ENCODE measurements at regions not wholly inside any gene's neighbourhood (a gene's known extent, or its start where the extent isn't known, plus 50 kb on each side); places are given as distances from the start of the nearest gene placed in this dataset.

DNA sequence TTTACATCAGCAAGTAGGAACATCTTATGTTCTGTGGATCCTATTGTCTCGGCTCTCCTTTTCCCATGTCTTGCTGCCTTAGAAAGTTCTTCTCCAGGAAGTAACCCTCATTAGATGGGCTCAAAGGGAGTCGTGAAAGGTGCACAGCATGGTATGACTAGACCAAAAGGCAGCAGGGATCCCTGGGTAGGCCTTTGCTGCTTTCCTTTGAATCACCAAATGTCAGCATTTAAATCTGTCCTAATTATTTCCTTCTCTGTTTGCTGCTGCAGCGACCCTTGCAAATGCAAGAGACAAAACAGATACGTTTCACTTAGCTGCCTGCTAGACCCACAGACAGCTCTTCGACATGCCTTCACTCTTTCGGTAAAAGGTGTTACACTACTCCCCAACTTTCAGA, 218.4 kb downstream of the ACTL7B start:
- H3K4me2 ChIP-seq (ENCODE audit: low read length), result no peak overlapping the region
- no peaks in the 10 kb centered on the region for H3K27me3 ChIP-seq (ENCODE audit: insufficient read depth, low read length)
- H3K9me3 ChIP-seq (ENCODE audit: control insufficient read depth in 1 of 2, insufficient read depth in 1 of 2, low read depth in 1 of 2, low read length in 2 of 2), result no peaks in the 10 kb centered on the region
- TF ChIP-seq EGR1 (IDR thresholded peaks at IDR 0.05; ENCODE audit: low read depth) (no peak), ELF1 (IDR thresholded peaks at IDR 0.05; ENCODE audit: borderline replicate concordance, low read depth) (no peak)
- no TSS peak for BruUV-seq (replicated peaks)
- no peaks in the 10 kb centered on the region for H3K36me3 ChIP-seq (ENCODE audit: control insufficient read depth in 1 of 2, insufficient read depth in 2 of 2, low read length in 2 of 2)
- H3K79me2 ChIP-seq (ENCODE audit: insufficient read depth, low read length), result no peaks in the 10 kb centered on the region
- ChIA-PET POLR2A (no interaction called here), RAD21 (ENCODE audit: low non-redundant PET in 1 of 2, low total read pairs in 2 of 2, uncharacterized antibody in 2 of 2, unreplicated experiment in 2 of 2) (no interaction called here), CTCF (no interaction called here)
- no peaks in the 10 kb centered on the region for H3K9me2 ChIP-seq (ENCODE audit: insufficient read depth)
- no peak overlapping the region for H3K4me3 ChIP-seq (replicated peaks in 1 of 2; ENCODE audit: low read depth in 1 of 2, low read length in 2 of 2)
- DNase-seq (ENCODE audit: low read depth, low spot score) (no peak), ATAC-seq (no peak)
- H3K27ac ChIP-seq (ENCODE audit: low read depth, low read length), result no peak overlapping the region
- no peaks in the 10 kb centered on the region for H4K20me1 ChIP-seq (ENCODE audit: insufficient read depth)
- peaks cover 11 to 23% of the 10 kb centered on the region in 2 experiments; a peak in 3 of 4 replicates for H3K4me1 ChIP-seq (ENCODE audit: control insufficient read depth in 1 of 2, insufficient read depth in 2 of 2, low read length in 2 of 2)
- no peak overlapping the region for H2AFZ ChIP-seq (ENCODE audit: low read depth, low read length, poor library complexity, severe bottlenecking)
- intact Hi-C loops (cut with micrococcal nuclease), result no loop called here
- no peak overlapping the region for H3K9ac ChIP-seq (ENCODE audit: low read length)

DNA sequence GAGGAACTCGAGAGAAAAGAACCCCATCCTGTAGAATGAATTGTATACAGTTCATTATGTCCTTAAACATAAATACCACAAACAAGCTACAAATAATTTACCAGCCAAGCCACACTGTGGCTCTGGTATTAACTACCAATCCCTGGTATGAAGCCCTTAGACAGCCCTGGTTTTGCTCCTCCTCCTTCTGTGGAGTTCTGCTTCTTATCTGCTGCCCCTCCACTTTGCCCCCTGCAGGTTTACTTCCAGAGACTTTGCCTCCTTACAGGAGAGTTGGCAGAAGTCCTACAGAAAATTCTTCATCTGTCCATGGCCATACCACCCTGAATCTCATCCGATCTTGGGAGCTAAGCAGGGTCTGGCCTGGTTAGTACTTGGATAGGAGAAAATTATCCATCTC, 219.8 kb downstream of the ACTL7B start:
- H3K27me3 ChIP-seq (ENCODE audit: insufficient read depth, low read length), result no peaks in the 10 kb centered on the region
- no peaks in the 10 kb centered on the region for H3K36me3 ChIP-seq (ENCODE audit: control insufficient read depth in 1 of 2, insufficient read depth in 2 of 2, low read length in 2 of 2)
- H3K4me1 ChIP-seq (ENCODE audit: control insufficient read depth in 1 of 2, insufficient read depth in 2 of 2, low read length in 2 of 2), result peaks cover 11 to 23% of the 10 kb centered on the region in 2 experiments; a peak in 3 of 4 replicates
- H3K9me2 ChIP-seq (ENCODE audit: insufficient read depth), result no peaks in the 10 kb centered on the region
- BruUV-seq (replicated peaks), result no TSS peak
- TF ChIP-seq, protein P1, sequence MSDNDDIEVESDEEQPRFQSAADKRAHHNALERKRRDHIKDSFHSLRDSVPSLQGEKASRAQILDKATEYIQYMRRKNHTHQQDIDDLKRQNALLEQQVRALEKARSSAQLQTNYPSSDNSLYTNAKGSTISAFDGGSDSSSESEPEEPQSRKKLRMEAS (IDR thresholded peaks at IDR 0.05), result no peak
- TF ChIP-seq ZFX (IDR thresholded peaks at IDR 0.05), result no peak
- TF ChIP-seq EZH2phosphoT487 (IDR thresholded peaks at IDR 0.05; ENCODE audit: borderline replicate concordance), result no peak
- no peak for TF ChIP-seq EGR1 (IDR thresholded peaks at IDR 0.05; ENCODE audit: low read depth)
- TF ChIP-seq ZNF274 (IDR thresholded peaks at IDR 0.05; ENCODE audit: low read depth, low read length), result no peak
- TF ChIP-seq SP1 (IDR thresholded peaks at IDR 0.05; ENCODE audit: low read depth), result no peak
- no peak for TF ChIP-seq POLR2A (IDR thresholded peaks at IDR 0.05; ENCODE audit: borderline replicate concordance, extremely low read depth, insufficient read depth, insufficient read length)
- no peak for TF ChIP-seq SIN3A (IDR thresholded peaks at IDR 0.05; ENCODE audit: low read depth)
- TF ChIP-seq, protein P2, sequence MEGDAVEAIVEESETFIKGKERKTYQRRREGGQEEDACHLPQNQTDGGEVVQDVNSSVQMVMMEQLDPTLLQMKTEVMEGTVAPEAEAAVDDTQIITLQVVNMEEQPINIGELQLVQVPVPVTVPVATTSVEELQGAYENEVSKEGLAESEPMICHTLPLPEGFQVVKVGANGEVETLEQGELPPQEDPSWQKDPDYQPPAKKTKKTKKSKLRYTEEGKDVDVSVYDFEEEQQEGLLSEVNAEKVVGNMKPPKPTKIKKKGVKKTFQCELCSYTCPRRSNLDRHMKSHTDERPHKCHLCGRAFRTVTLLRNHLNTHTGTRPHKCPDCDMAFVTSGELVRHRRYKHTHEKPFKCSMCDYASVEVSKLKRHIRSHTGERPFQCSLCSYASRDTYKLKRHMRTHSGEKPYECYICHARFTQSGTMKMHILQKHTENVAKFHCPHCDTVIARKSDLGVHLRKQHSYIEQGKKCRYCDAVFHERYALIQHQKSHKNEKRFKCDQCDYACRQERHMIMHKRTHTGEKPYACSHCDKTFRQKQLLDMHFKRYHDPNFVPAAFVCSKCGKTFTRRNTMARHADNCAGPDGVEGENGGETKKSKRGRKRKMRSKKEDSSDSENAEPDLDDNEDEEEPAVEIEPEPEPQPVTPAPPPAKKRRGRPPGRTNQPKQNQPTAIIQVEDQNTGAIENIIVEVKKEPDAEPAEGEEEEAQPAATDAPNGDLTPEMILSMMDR (IDR thresholded peaks at IDR 0.05 in 2 of 3, conservative IDR thresholded peaks at IDR 0.05 in 1 of 3; ENCODE audit: borderline replicate concordance in 1 of 3, insufficient read depth in 1 of 3, low read depth in 2 of 3, low read length in 2 of 3), result no peak
- TF ChIP-seq EZH2 (IDR thresholded peaks at IDR 0.05), result no peak
- no peak for TF ChIP-seq CEBPB (IDR thresholded peaks at IDR 0.05; ENCODE audit: low read depth)
- TF ChIP-seq ELF1 (IDR thresholded peaks at IDR 0.05; ENCODE audit: borderline replicate concordance, low read depth), result no peak
- TF ChIP-seq SRF (IDR thresholded peaks at IDR 0.05; ENCODE audit: low read depth), result no peak
- no peak for TF ChIP-seq TCF7L2 (IDR thresholded peaks at IDR 0.05; ENCODE audit: borderline replicate concordance, extremely low read depth, insufficient read depth, insufficient read length)
- no peak for TF ChIP-seq POLR2AphosphoS5 (IDR thresholded peaks at IDR 0.05; ENCODE audit: low read depth, low read length)
- TF ChIP-seq, protein P3, sequence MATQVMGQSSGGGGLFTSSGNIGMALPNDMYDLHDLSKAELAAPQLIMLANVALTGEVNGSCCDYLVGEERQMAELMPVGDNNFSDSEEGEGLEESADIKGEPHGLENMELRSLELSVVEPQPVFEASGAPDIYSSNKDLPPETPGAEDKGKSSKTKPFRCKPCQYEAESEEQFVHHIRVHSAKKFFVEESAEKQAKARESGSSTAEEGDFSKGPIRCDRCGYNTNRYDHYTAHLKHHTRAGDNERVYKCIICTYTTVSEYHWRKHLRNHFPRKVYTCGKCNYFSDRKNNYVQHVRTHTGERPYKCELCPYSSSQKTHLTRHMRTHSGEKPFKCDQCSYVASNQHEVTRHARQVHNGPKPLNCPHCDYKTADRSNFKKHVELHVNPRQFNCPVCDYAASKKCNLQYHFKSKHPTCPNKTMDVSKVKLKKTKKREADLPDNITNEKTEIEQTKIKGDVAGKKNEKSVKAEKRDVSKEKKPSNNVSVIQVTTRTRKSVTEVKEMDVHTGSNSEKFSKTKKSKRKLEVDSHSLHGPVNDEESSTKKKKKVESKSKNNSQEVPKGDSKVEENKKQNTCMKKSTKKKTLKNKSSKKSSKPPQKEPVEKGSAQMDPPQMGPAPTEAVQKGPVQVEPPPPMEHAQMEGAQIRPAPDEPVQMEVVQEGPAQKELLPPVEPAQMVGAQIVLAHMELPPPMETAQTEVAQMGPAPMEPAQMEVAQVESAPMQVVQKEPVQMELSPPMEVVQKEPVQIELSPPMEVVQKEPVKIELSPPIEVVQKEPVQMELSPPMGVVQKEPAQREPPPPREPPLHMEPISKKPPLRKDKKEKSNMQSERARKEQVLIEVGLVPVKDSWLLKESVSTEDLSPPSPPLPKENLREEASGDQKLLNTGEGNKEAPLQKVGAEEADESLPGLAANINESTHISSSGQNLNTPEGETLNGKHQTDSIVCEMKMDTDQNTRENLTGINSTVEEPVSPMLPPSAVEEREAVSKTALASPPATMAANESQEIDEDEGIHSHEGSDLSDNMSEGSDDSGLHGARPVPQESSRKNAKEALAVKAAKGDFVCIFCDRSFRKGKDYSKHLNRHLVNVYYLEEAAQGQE (IDR thresholded peaks at IDR 0.05; ENCODE audit: low read depth), result no peak
- no peak overlapping the region for H2AFZ ChIP-seq (ENCODE audit: low read depth, low read length, poor library complexity, severe bottlenecking)
- no peak overlapping the region for H3K9ac ChIP-seq (ENCODE audit: low read length)
- ChIA-PET POLR2A (no interaction called here), CTCF (no interaction called here), RAD21 (ENCODE audit: low non-redundant PET in 1 of 2, low total read pairs in 2 of 2, uncharacterized antibody in 2 of 2, unreplicated experiment in 2 of 2) (no interaction called here)
- H4K20me1 ChIP-seq (ENCODE audit: insufficient read depth), result no peaks in the 10 kb centered on the region
- H3K4me3 ChIP-seq (replicated peaks in 1 of 2; ENCODE audit: low read depth in 1 of 2, low read length in 2 of 2), result no peak overlapping the region
- intact Hi-C loops (cut with micrococcal nuclease), result no loop called here
- peak; percentile 16 for DNase-seq (ENCODE audit: low read depth, low spot score)
- ATAC-seq, result peak; percentile 80
- no peaks in the 10 kb centered on the region for H3K79me2 ChIP-seq (ENCODE audit: insufficient read depth, low read length)
- no peak overlapping the region for H3K27ac ChIP-seq (ENCODE audit: low read depth, low read length)
- no peaks in the 10 kb centered on the region for H3K9me3 ChIP-seq (ENCODE audit: control insufficient read depth in 1 of 2, insufficient read depth in 1 of 2, low read depth in 1 of 2, low read length in 2 of 2)
- H3K4me2 ChIP-seq (ENCODE audit: low read length), result no peak overlapping the region

Measured in HCT116 (cell line).